ENCODE measurements at regions not wholly inside any gene's neighbourhood (a gene's known extent, or its start where the extent isn't known, plus 50 kb on each side); places are given as distances from the start of the nearest gene placed in this dataset.

GRCh38 chr6:40954446-40955177, 84.4 kb downstream of the UNC5CL start:
- Mint-ChIP-seq H3K4me3 (no peak overlapping the region), H3K27me3 (peaks cover 12% of the 10 kb centered on the region), H3K4me1 (ENCODE audit: low read depth) (no peaks in the 10 kb centered on the region), H3K27ac (no peak overlapping the region), H3K36me3 (no peaks in the 10 kb centered on the region), H3K9me3 (ENCODE audit: low read depth) (no peaks in the 10 kb centered on the region)

DNA sequence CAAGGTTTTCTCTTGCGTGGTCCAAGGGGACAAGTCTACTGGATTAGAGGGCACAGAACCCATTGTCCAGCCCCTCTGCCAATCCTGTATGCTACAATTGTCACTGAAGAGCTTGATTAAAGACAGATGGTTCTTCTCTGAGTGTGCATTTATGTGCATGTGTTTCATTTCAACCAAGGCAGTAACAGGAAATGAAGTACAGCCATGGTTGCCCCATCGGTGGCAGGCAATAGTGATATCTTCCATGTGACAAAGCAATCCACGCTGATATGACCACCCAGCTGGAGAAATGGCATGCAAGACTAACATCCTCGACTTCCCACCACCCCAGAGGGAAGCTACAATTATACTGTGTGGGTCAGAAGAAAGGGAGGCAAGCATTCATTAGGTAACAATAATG, 85.5 kb downstream of the UNC5CL start:
- no peaks in the 10 kb centered on the region for H3K36me3 Mint-ChIP-seq
- no peaks in the 10 kb centered on the region for H3K4me1 Mint-ChIP-seq (ENCODE audit: low read depth)
- no peaks in the 10 kb centered on the region for H3K9me3 Mint-ChIP-seq (ENCODE audit: low read depth)
- H3K4me3 Mint-ChIP-seq, result no peak overlapping the region
- peaks cover 16% of the 10 kb centered on the region for H3K27me3 Mint-ChIP-seq
- no peak overlapping the region for H3K27ac Mint-ChIP-seq

GRCh38 chr6:40950986-40951698, 87.9 kb downstream of the UNC5CL start:
- Mint-ChIP-seq H3K27me3 (peaks cover 16% of the 10 kb centered on the region), H3K9me3 (ENCODE audit: low read depth) (no peaks in the 10 kb centered on the region), H3K27ac (no peak overlapping the region), H3K4me3 (no peak overlapping the region), H3K4me1 (ENCODE audit: low read depth) (no peaks in the 10 kb centered on the region), H3K36me3 (no peaks in the 10 kb centered on the region)

DNA sequence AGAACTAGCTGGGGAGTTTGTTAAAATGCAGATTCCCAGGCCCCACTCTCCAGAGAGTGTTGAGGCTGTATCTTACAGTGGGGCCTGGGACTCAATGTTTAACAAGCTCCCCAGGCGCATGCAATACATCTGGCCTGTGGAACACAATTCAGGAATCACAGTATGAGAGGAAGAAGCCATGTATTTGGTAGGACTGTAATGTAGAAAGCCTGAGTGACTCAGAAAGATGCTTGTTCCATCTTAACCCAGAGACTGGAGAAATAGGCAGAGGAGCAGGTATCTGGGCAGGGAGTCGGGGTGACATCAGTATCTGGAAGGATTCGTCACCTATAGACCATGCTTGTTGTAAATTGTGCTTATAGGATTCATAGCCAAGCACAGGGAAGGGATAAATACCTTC, 90.5 kb downstream of the UNC5CL start:
- Mint-ChIP-seq H3K27me3 (peaks cover 13% of the 10 kb centered on the region), H3K4me3 (no peak overlapping the region), H3K27ac (no peak overlapping the region), H3K9me3 (ENCODE audit: low read depth) (no peaks in the 10 kb centered on the region), H3K4me1 (ENCODE audit: low read depth) (no peaks in the 10 kb centered on the region), H3K36me3 (no peaks in the 10 kb centered on the region)

DNA sequence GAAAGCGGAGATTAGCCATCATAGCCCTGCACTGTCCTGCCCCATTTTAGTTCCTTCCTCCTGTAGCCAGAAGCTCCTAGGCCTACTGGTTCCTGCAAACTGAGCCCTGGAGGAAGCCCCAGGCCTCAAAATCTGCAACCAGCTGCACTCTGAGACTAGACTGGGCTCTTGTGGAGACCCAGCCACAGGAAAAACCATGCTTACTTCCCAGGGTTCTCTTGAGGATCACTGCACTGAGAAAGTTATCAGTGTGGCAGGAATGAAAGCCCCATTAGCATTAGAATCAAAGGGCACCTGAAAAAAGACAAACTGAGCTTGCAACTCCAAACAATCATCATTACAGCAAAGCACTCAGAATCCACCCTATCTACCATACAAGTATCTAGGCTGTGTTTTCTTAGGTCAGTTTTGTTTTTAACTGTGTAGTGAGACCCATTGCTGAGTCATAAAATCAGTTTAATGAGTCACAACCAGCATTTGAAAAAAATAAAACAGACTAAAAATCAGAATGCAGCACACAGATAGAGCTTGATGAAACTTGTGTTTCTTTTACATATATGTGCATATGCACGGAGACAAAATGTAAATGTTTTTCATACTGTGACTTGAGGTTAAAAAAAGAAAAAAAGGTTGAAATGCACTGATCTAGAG, 91.0 kb downstream of the UNC5CL start:
- H3K4me3 Mint-ChIP-seq, result no peak overlapping the region
- H3K27ac Mint-ChIP-seq, result no peak overlapping the region
- no peaks in the 10 kb centered on the region for H3K36me3 Mint-ChIP-seq
- H3K27me3 Mint-ChIP-seq, result peaks cover 13% of the 10 kb centered on the region
- no peaks in the 10 kb centered on the region for H3K9me3 Mint-ChIP-seq (ENCODE audit: low read depth)
- H3K4me1 Mint-ChIP-seq (ENCODE audit: low read depth), result no peaks in the 10 kb centered on the region

DNA sequence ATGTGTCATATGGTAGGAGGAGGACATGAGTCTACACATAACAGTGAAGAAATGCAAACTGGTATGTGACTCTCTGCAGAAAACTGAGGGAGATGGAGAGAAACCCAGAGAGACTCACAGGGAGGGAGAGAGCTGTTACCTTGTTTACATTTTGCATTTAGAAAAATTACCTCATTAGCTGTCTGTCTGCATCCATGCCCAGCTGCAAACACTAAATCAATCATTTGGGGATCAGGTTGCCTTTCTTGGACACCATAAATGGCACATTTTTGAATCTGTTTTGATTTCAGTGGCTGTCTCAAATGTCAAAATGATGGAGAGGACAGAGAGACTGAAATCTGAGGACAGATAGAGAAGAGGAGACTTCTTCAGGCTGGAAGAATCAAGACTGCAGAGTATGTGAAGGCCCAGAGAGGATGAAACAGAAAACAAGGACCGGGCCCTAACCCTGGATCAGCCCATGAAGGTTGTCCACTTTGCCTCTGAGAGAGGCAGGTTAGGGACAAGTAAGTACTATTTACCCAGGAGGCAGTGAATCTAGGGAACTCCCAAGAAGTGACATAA, 92.2 kb downstream of the UNC5CL start:
- Mint-ChIP-seq H3K4me3 (no peak overlapping the region), H3K36me3 (no peaks in the 10 kb centered on the region), H3K9me3 (ENCODE audit: low read depth) (no peaks in the 10 kb centered on the region), H3K27ac (no peak overlapping the region), H3K4me1 (ENCODE audit: low read depth) (no peaks in the 10 kb centered on the region), H3K27me3 (peaks cover 12% of the 10 kb centered on the region)

DNA sequence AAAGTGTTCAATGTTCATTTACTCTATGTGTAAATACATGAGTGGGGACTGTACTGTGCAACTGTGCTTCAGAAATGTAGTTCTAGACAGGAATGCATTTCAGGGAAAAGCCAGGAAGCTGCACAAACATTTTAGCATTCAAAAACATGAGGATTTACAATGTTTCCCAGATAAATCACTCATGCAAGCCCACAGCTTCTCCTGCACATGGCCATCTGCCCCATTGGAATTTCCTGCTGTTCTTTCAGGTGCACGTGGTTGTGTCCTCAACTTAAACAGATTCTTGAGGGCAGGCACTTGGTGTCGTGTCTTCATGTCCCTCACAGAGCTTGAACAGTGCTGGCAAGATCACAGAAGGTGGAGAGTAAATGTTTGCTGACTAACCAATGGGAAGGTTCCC, 101.5 kb downstream of the UNC5CL start:
- peaks cover 3% of the 10 kb centered on the region for H3K27me3 Mint-ChIP-seq
- H3K9me3 Mint-ChIP-seq (ENCODE audit: low read depth), result no peaks in the 10 kb centered on the region
- H3K36me3 Mint-ChIP-seq, result no peaks in the 10 kb centered on the region
- no peak overlapping the region for H3K27ac Mint-ChIP-seq
- H3K4me1 Mint-ChIP-seq (ENCODE audit: low read depth), result no peaks in the 10 kb centered on the region
- H3K4me3 Mint-ChIP-seq, result no peak overlapping the region

DNA sequence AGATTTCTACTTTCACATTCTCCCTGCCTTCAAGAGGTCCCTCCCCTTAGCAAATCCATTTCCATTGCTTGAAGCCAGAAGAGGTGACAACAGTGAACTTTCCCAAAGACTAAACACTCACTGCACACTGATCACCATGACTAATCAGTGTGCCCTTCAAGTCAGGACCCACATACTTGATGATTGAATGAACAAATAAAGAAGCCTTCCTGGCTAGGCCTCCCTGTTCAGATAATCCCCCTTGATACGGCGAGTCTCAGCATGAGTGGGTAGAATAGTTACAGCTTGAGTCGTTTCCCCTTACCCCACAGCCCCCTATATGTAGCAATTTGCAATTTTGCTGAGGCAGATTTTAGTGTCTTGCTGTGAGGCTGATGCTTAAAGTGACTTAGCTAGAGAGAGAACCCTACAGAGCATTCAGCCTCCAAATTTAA, 102.2 kb downstream of the UNC5CL start:
- no peak overlapping the region for H3K4me3 Mint-ChIP-seq
- H3K27me3 Mint-ChIP-seq, result peaks cover 3% of the 10 kb centered on the region
- H3K9me3 Mint-ChIP-seq (ENCODE audit: low read depth), result no peaks in the 10 kb centered on the region
- H3K36me3 Mint-ChIP-seq, result no peaks in the 10 kb centered on the region
- H3K4me1 Mint-ChIP-seq (ENCODE audit: low read depth), result no peaks in the 10 kb centered on the region
- H3K27ac Mint-ChIP-seq, result peak overlapping the region; percentile 2

GRCh38 chr6:40933864-40934263, 105.2 kb downstream of the UNC5CL start:
- Mint-ChIP-seq H3K4me1 (ENCODE audit: low read depth) (no peaks in the 10 kb centered on the region), H3K27me3 (peaks cover 2% of the 10 kb centered on the region), H3K9me3 (ENCODE audit: low read depth) (no peaks in the 10 kb centered on the region), H3K4me3 (no peak overlapping the region), H3K36me3 (no peaks in the 10 kb centered on the region), H3K27ac (no peak overlapping the region)

DNA sequence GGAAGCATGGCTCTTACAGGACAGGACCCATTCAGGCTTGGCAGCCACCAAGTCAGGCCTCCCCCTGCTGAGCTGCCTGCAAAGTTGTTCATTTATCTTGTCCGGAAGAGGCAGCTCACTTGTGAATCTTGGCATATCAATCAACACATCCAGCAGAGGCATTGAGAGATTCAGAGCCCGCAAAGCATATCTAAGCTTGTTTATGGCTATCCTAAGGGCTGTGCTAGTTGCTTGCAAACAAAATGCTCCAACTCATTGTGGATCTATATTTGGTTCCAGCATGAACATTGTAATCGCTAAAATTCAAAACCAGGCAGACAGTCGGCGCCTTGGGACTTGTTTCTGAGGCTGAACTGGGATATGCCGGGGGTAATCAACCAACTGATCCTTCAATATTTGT, 106.1 kb downstream of the UNC5CL start:
- Mint-ChIP-seq H3K4me1 (ENCODE audit: low read depth) (no peaks in the 10 kb centered on the region), H3K9me3 (ENCODE audit: low read depth) (no peaks in the 10 kb centered on the region), H3K4me3 (no peak overlapping the region), H3K27ac (no peak overlapping the region), H3K27me3 (peaks cover 2% of the 10 kb centered on the region), H3K36me3 (no peaks in the 10 kb centered on the region)

- no peak overlapping the region for H3K27ac Mint-ChIP-seq
- H3K4me1 Mint-ChIP-seq (ENCODE audit: low read depth), result no peaks in the 10 kb centered on the region
- H3K9me3 Mint-ChIP-seq (ENCODE audit: low read depth), result no peaks in the 10 kb centered on the region
- H3K27me3 Mint-ChIP-seq, result peaks cover 2% of the 10 kb centered on the region
- no peaks in the 10 kb centered on the region for H3K36me3 Mint-ChIP-seq
- no peak overlapping the region for H3K4me3 Mint-ChIP-seq
Observed at GRCh38 chr6:40932366-40932765, 106.7 kb downstream of the UNC5CL start.

- no peaks in the 10 kb centered on the region for H3K36me3 Mint-ChIP-seq
- H3K27ac Mint-ChIP-seq, result no peak overlapping the region
- H3K4me1 Mint-ChIP-seq (ENCODE audit: low read depth), result no peaks in the 10 kb centered on the region
- H3K27me3 Mint-ChIP-seq, result peaks cover 2% of the 10 kb centered on the region
- no peaks in the 10 kb centered on the region for H3K9me3 Mint-ChIP-seq (ENCODE audit: low read depth)
- no peak overlapping the region for H3K4me3 Mint-ChIP-seq
Observed at GRCh38 chr6:40931931-40932330, 107.1 kb downstream of the UNC5CL start.

DNA sequence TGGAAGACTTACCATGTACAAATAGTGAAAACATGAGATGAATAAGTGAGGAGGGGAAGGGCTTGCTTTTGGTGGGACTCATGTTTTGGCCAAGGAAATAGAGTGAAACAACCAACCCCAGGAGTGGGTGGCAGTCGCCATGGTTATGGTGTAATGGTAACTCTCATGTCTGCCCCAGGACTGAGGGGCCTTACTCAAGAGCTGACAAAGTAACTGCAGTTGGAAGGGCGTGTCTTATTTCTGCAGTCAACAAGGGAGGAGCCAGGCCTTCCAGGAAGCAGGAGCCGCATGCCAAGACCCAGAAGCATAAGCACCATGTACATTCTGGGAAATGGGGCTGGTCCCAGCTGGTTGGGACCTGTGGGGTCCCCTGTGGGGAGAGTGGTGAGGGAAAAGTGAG, 108.5 kb downstream of the UNC5CL start:
- H3K27me3 Mint-ChIP-seq, result peaks cover 2% of the 10 kb centered on the region
- H3K4me3 Mint-ChIP-seq, result no peak overlapping the region
- H3K27ac Mint-ChIP-seq, result no peak overlapping the region
- H3K9me3 Mint-ChIP-seq (ENCODE audit: low read depth), result no peaks in the 10 kb centered on the region
- no peaks in the 10 kb centered on the region for H3K36me3 Mint-ChIP-seq
- H3K4me1 Mint-ChIP-seq (ENCODE audit: low read depth), result no peaks in the 10 kb centered on the region

DNA sequence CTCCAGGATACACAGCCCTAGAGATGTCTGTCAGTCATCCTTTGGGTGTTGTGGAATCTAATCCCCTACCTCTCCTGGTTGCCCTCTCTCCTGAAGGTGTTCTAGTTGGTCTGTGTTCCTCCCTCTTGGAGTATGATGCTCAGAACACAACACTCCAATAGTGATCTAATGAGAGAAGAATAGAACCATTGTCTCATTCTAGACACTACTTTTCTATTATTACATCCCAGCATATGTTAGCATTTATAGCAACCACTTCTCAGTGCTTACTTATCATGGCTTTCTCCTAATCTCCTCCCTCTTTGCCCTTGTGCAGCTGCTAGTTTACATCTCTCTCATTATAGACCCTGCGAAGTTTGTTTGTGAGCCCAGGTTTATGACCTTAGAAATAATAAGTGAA, 109.0 kb downstream of the UNC5CL start:
- H3K4me1 Mint-ChIP-seq (ENCODE audit: low read depth), result no peaks in the 10 kb centered on the region
- H3K4me3 Mint-ChIP-seq, result no peak overlapping the region
- no peaks in the 10 kb centered on the region for H3K36me3 Mint-ChIP-seq
- no peaks in the 10 kb centered on the region for H3K9me3 Mint-ChIP-seq (ENCODE audit: low read depth)
- H3K27ac Mint-ChIP-seq, result no peak overlapping the region
- H3K27me3 Mint-ChIP-seq, result peaks cover 2% of the 10 kb centered on the region

- no peak overlapping the region for H3K27ac Mint-ChIP-seq
Observed at GRCh38 chr6:40929176-40929575, 109.8 kb downstream of the UNC5CL start.

More at GRCh38 chr6:40929176-40929575, 109.8 kb downstream of the UNC5CL start:
- no peaks in the 10 kb centered on the region for H3K4me1 Mint-ChIP-seq (ENCODE audit: low read depth)
- H3K27me3 Mint-ChIP-seq, result peaks cover 2% of the 10 kb centered on the region
- H3K36me3 Mint-ChIP-seq, result no peaks in the 10 kb centered on the region
- H3K4me3 Mint-ChIP-seq, result no peak overlapping the region
- H3K9me3 Mint-ChIP-seq (ENCODE audit: low read depth), result no peaks in the 10 kb centered on the region

Measured in activated naive CD8-positive, alpha-beta T cell (primary cell).